ENCODE measurements at regions not wholly inside any gene's neighbourhood (a gene's known extent, or its start where the extent isn't known, plus 50 kb on each side); places are given as distances from the start of the nearest gene placed in this dataset.

DNA sequence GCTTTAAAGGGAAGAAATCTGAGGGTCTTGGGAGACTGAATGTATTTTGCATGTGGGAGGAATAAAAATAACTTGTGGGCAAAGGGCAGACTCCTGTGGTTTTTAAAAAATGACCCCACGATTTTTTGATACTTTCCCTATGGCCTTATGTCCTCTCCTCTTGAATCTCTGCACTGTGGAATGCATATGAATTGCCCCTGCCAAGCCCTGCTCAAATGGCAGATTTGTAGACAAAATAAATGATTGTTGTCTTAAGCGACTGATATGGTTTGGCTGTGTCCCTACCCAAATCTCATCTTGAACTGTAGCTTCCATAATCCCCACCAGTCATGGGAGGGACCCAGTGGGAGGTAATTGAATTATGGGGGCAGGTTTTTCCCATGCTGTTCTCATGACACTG lies 223.8 kb downstream of the DACT1 start:
- H3K36me3 ChIP-seq (replicated peaks in 1 of 2; ENCODE audit: insufficient read depth in 1 of 2, low read depth in 2 of 2), result no peaks in the 10 kb centered on the region
- no peak for ATAC-seq
- H3K9me3 ChIP-seq, result no peaks in the 10 kb centered on the region
- no peak for TF ChIP-seq POLR2A (IDR thresholded peaks at IDR 0.05)
- TF ChIP-seq, protein P1, sequence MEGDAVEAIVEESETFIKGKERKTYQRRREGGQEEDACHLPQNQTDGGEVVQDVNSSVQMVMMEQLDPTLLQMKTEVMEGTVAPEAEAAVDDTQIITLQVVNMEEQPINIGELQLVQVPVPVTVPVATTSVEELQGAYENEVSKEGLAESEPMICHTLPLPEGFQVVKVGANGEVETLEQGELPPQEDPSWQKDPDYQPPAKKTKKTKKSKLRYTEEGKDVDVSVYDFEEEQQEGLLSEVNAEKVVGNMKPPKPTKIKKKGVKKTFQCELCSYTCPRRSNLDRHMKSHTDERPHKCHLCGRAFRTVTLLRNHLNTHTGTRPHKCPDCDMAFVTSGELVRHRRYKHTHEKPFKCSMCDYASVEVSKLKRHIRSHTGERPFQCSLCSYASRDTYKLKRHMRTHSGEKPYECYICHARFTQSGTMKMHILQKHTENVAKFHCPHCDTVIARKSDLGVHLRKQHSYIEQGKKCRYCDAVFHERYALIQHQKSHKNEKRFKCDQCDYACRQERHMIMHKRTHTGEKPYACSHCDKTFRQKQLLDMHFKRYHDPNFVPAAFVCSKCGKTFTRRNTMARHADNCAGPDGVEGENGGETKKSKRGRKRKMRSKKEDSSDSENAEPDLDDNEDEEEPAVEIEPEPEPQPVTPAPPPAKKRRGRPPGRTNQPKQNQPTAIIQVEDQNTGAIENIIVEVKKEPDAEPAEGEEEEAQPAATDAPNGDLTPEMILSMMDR (IDR thresholded peaks at IDR 0.05), result no peak
- intact Hi-C loops (cut with DNase I), result no loop called here
- 48 to 52% methylated on average over 2 of the region's 2 CpGs for whole genome bisulfite sequencing, 2 donors
- no peak overlapping the region for H3K27ac ChIP-seq
- no peak for DNase-seq
- H3K4me1 ChIP-seq, result no peaks in the 10 kb centered on the region
- no peaks in the 10 kb centered on the region for H3K27me3 ChIP-seq
- H3K4me3 ChIP-seq, result no peak overlapping the region

DNA sequence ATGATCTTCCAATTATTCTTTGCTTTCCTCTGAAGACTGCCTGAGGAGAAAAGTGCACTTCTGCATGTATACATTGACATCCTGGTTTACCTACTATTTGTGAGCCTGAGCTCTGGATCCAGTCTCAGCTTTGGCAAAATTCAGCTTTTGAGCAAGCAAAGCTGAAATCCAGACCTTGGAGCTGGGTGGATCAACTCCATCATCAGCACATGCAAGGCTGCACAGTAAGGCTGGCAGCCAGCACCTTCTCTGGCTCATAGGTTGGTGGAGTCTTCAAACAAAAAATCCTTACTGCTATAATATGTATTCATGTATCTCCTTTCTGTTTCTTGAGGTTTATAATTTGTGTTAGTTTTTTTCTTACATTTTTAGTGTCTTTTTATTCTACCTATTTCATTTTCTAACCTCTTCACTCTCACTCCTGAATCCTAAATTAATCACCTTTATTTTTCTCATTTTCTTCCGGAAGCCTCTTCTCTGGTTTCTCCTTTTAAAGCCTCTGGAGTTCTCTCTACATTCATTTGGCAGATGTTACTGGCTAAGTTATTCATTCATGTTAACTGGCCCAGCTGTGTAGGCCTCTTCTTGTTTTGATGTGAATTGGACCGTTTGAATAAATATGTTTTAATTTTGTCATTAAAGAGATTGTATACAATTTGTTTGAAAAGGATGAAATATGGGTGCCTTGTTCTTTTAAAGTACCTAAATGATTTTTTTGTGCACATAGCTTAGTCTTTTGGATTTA lies 224.8 kb downstream of the DACT1 start:
- TF ChIP-seq, protein P1 (IDR thresholded peaks at IDR 0.05), result no peak
- no peak for TF ChIP-seq POLR2A (IDR thresholded peaks at IDR 0.05)
- Histone ChIP-seq H3K36me3 (replicated peaks in 1 of 2; ENCODE audit: insufficient read depth in 1 of 2, low read depth in 2 of 2) (no peaks in the 10 kb centered on the region), H3K4me1 (no peaks in the 10 kb centered on the region), H3K27me3 (no peaks in the 10 kb centered on the region), H3K9me3 (no peaks in the 10 kb centered on the region), H3K27ac (no peak overlapping the region), H3K4me3 (no peak overlapping the region)
- 63% methylated on average over 2 of the region's 2 CpGs for WGBS, 2 donors
- no peak for ATAC-seq
- DNase-seq, result no peak
- intact Hi-C loops (cut with DNase I), result no loop called here

DNA sequence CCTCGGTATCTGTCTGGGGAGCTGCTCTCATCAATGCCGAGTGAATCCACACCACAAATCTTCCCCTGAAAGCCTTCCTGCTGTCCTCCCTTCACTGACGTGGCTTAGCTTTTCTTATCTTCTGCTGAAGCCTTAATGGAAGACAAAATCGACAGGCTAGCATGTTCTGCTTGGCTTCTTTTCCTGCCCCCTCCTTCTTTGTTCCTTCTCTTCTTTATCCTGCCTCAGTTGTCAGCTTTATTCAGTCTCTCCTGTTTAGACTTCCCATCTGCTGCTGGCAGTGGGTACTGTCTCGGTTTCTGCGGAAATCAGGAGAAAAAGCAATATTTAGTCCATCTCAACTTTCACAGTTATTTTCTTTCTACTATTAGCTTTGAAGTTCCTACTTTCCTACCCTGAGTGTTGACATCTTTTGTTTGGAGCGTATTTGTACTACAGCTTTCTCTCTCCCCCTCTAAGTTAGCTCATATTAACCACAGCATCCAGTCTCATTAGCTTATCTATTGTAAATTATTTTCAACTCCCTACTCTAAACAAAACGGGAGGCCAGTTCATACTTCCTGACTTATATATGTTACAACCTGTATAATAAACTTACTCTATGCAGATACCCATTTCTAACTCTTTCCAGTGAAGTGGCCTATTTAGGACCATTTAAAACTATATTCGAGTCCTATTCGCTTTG lies 226.0 kb downstream of the DACT1 start:
- H3K27me3 ChIP-seq, result no peaks in the 10 kb centered on the region
- H3K9me3 ChIP-seq, result no peaks in the 10 kb centered on the region
- DNase-seq (no peak), ATAC-seq (no peak)
- intact Hi-C loops (cut with DNase I), result no loop called here
- H3K27ac ChIP-seq, result no peak overlapping the region
- TF ChIP-seq, protein P1 (IDR thresholded peaks at IDR 0.05), result no peak
- no peaks in the 10 kb centered on the region for H3K4me1 ChIP-seq
- no peak overlapping the region for H3K4me3 ChIP-seq
- H3K36me3 ChIP-seq (replicated peaks in 1 of 2; ENCODE audit: insufficient read depth in 1 of 2, low read depth in 2 of 2), result no peaks in the 10 kb centered on the region
- 42 to 44% methylated on average over 10 of the region's 10 CpGs for WGBS, 2 donors

DNA sequence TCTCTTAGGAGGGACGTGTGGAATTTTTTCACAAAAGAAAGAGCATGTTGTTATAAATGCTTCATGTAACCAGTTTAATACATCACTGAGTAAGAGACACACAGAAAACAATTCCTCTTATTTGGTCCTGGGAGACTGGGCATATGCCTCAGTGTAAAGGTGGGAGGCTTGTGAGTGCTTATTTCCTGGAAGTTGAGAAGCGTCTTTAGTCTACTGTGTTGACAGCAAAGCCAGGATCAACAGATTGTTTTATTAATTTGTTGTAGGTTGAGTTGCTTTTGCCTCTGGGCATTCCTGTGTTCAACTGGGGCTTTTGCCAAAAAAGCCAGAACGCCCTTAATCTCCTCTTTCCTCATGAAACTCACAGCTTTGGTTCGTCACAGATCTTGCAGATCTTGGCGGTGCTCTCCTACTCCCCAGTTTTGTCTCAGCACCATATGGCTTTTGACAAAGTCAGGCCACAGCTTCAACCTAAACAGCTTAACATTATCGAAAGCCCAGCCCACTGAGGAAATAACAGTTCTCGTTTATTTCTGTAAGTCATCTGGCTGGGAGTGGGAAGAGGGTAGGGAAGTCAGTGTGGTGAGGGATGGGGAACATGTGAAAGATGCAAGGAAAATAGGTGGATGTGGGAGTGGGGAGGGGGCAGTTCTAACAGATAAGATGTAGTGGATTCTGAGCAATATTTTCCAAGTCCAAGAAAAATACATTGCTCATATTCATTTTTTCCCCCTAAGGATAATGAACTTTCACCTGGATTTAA lies 227.2 kb downstream of the DACT1 start:
- no peak for TF ChIP-seq POLR2A (IDR thresholded peaks at IDR 0.05)
- TF ChIP-seq, protein P1 (IDR thresholded peaks at IDR 0.05), result no peak
- Histone ChIP-seq H3K36me3 (replicated peaks in 1 of 2; ENCODE audit: insufficient read depth in 1 of 2, low read depth in 2 of 2) (no peaks in the 10 kb centered on the region), H3K9me3 (no peaks in the 10 kb centered on the region), H3K27me3 (no peaks in the 10 kb centered on the region), H3K27ac (peak overlapping the region in 2 of 4 donors; percentile 19 to 52), H3K4me3 (no peak overlapping the region), H3K4me1 (no peaks in the 10 kb centered on the region)
- WGBS, 2 donors, result 36 to 38% methylated on average over 7 of the region's 7 CpGs
- DNase-seq (peak in 1 of 4 donors; percentile 10), ATAC-seq (peak; percentile 45)
- intact Hi-C loops (cut with DNase I), result no loop called here
